ENCODE measurements at regions not wholly inside any gene's neighbourhood (a gene's known extent, or its start where the extent isn't known, plus 50 kb on each side); places are given as distances from the start of the nearest gene placed in this dataset.

DNA sequence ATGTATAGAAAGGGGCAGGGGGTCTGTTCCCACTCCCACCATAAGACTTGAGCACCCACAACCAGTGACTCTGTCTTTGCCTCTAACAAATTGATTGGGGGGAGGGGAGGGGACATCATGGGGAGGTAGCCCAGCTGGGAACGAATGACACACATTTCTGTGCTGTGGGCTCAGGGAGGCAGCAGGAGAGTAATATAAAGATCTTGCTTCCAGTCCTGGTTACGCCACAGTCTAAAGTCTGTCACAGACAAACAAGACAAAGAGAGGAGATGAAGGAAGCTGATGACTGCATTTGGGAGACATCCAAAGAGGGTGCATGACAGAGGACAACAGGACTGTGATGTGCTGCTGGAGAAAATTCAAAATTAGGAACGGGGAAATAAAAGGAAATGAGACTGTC, 153.9 kb downstream of the ACTR3B start:
- Histone ChIP-seq H4K8ac (ENCODE audit: low read depth in 2 of 2, low read length in 2 of 2) (no peak overlapping the region), H3K36me3 (ENCODE audit: control insufficient read depth, insufficient read depth, low read length) (no peaks in the 10 kb centered on the region), H3K79me1 (ENCODE audit: low read depth in 1 of 2, low read length in 2 of 2) (no peaks in the 10 kb centered on the region), H3K4me2 (ENCODE audit: low read depth, low read length) (no peak overlapping the region), H2BK120ac (ENCODE audit: low read depth, low read length) (no peak overlapping the region), H4K5ac (ENCODE audit: low read depth, low read length) (no peak overlapping the region), H3K23ac (ENCODE audit: low read depth, low read length) (no peak overlapping the region), H3K18ac (ENCODE audit: low read depth, low read length) (no peak overlapping the region), H2BK20ac (ENCODE audit: low read depth, low read length) (no peak overlapping the region), H2AFZ (replicated peaks; ENCODE audit: low read length, poor library complexity) (no peak overlapping the region), H3K4me1 (ENCODE audit: control insufficient read depth, insufficient read depth, low read length) (no peaks in the 10 kb centered on the region), H2AK5ac (ENCODE audit: low read depth, low read length) (no peak overlapping the region), H3K14ac (replicated peaks; ENCODE audit: low read depth, low read length) (no peak overlapping the region), H3K27ac (ENCODE audit: insufficient read depth, low read length) (no peak overlapping the region), H3K9me3 (ENCODE audit: control insufficient read depth, insufficient read depth, low read length) (peaks cover 9% of the 10 kb centered on the region), H3K9me1 (ENCODE audit: insufficient read depth, low read length) (no peaks in the 10 kb centered on the region), H3K4ac (ENCODE audit: low read depth, low read length) (no peak overlapping the region), H3K9ac (ENCODE audit: low read depth, low read length) (no peak overlapping the region), H3K56ac (ENCODE audit: extremely low read depth, insufficient read depth, low read length) (no peak overlapping the region), H4K20me1 (ENCODE audit: insufficient read depth, low read length) (no peaks in the 10 kb centered on the region), H2BK15ac (ENCODE audit: low read depth, low read length) (no peak overlapping the region), H3K4me3 (ENCODE audit: insufficient read depth, low read depth, low read length) (no peak overlapping the region), H3K27me3 (ENCODE audit: control insufficient read depth, insufficient read depth, low read length) (no peaks in the 10 kb centered on the region), H4K91ac (ENCODE audit: insufficient read depth, low read depth, low read length) (no peak overlapping the region), H2AK9ac (replicated peaks; ENCODE audit: low read depth, low read length, poor library complexity) (no peak overlapping the region), H2BK5ac (ENCODE audit: low read depth, low read length, poor library complexity, severe bottlenecking) (no peak overlapping the region)
- DNase-seq: no peak
- POLR2A ChIA-PET (ENCODE audit: unreplicated experiment): no interaction called here
- dilution Hi-C loops (cut with HindIII; ENCODE audit: low sequenced_read_pairs, unreplicated experiment) (no loop called here), in situ Hi-C loops (cut with MboI; ENCODE audit: low sequenced_read_pairs) (no loop called here), intact Hi-C loops (cut with micrococcal nuclease) (no loop called here)
- TF ChIP-seq NFE2L2 (IDR thresholded peaks at IDR 0.05; ENCODE audit: low read depth, low read length): no peak
- TF ChIP-seq, protein P1, sequence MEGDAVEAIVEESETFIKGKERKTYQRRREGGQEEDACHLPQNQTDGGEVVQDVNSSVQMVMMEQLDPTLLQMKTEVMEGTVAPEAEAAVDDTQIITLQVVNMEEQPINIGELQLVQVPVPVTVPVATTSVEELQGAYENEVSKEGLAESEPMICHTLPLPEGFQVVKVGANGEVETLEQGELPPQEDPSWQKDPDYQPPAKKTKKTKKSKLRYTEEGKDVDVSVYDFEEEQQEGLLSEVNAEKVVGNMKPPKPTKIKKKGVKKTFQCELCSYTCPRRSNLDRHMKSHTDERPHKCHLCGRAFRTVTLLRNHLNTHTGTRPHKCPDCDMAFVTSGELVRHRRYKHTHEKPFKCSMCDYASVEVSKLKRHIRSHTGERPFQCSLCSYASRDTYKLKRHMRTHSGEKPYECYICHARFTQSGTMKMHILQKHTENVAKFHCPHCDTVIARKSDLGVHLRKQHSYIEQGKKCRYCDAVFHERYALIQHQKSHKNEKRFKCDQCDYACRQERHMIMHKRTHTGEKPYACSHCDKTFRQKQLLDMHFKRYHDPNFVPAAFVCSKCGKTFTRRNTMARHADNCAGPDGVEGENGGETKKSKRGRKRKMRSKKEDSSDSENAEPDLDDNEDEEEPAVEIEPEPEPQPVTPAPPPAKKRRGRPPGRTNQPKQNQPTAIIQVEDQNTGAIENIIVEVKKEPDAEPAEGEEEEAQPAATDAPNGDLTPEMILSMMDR (conservative IDR thresholded peaks at IDR 0.05; ENCODE audit: low read depth, low read length): no peak
- TF ChIP-seq CEBPB (IDR thresholded peaks at IDR 0.05; ENCODE audit: low read depth, low read length): no peak
- CTCF ChIA-PET: no interaction called here
- BruUV-seq (replicated peaks): no TSS peak
- WGBS, 2 experiments (ENCODE audit: extremely low coverage in 2 of 2, insufficient read length in 1 of 2): 67% methylated on average over 1 of the region's 3 CpGs; no CpG with 5 or more reads in 1 of the 2 experiments
- ATAC-seq (ENCODE audit: low read depth): no peak
